ENCODE measurements at regions not wholly inside any gene's neighbourhood (a gene's known extent, or its start where the extent isn't known, plus 50 kb on each side); places are given as distances from the start of the nearest gene placed in this dataset.

GRCh38 chr13:56317841-56318240 is 822.9 kb upstream of the PRR20A start:
- H3K9me3 ChIP-seq (ENCODE audit: low read depth, low read length, poor library complexity, severe bottlenecking) = no peaks in the 10 kb centered on the region
- POLR2A ChIA-PET (ENCODE audit: low non-redundant PET) = no interaction called here
- H3K36me3 ChIP-seq (ENCODE audit: insufficient read depth, low read length, poor library complexity, severe bottlenecking) = no peaks in the 10 kb centered on the region
- H3K27me3 ChIP-seq (replicated peaks; ENCODE audit: insufficient read depth, low read depth, low read length, poor library complexity) = no peaks in the 10 kb centered on the region
- no peaks in the 10 kb centered on the region for H3K4me1 ChIP-seq (ENCODE audit: insufficient read depth, low read length, poor library complexity, severe bottlenecking)
- DNase-seq (ENCODE audit: low spot score) = no peak
- H3K4me3 ChIP-seq (ENCODE audit: low read depth, low read length, poor library complexity, severe bottlenecking) = no peak overlapping the region
- intact Hi-C loops (cut with micrococcal nuclease; ENCODE audit: unreplicated experiment) = no loop called here
- H3K27ac ChIP-seq (ENCODE audit: low read depth, low read length, poor library complexity, severe bottlenecking) = no peak overlapping the region
- no TSS peak for BruUV-seq (replicated peaks)
- TF ChIP-seq EZH2 (IDR thresholded peaks at IDR 0.05; ENCODE audit: borderline replicate concordance, low read depth, low read length, poor library complexity, severe bottlenecking) = no peak
- TF ChIP-seq CTCF (conservative IDR thresholded peaks at IDR 0.05; ENCODE audit: low read depth, low read length) = no peak
- CTCF ChIA-PET = no interaction called here

GRCh38 chr13:56332671-56333070 is 808.0 kb upstream of the PRR20A start:
- Histone ChIP-seq H3K36me3 (ENCODE audit: insufficient read depth, low read length, poor library complexity, severe bottlenecking) (no peaks in the 10 kb centered on the region), H3K27ac (ENCODE audit: low read depth, low read length, poor library complexity, severe bottlenecking) (no peak overlapping the region), H3K9me3 (ENCODE audit: low read depth, low read length, poor library complexity, severe bottlenecking) (no peaks in the 10 kb centered on the region), H3K27me3 (replicated peaks; ENCODE audit: insufficient read depth, low read depth, low read length, poor library complexity) (no peaks in the 10 kb centered on the region), H3K4me3 (ENCODE audit: low read depth, low read length, poor library complexity, severe bottlenecking) (no peak overlapping the region), H3K4me1 (ENCODE audit: insufficient read depth, low read length, poor library complexity, severe bottlenecking) (no peaks in the 10 kb centered on the region)
- intact Hi-C loops (cut with micrococcal nuclease; ENCODE audit: unreplicated experiment) = no loop called here
- ChIA-PET POLR2A (ENCODE audit: low non-redundant PET) (no interaction called here), CTCF (no interaction called here)
- no peak for DNase-seq (ENCODE audit: low spot score)
- BruUV-seq (replicated peaks) = no TSS peak
- TF ChIP-seq EZH2 (IDR thresholded peaks at IDR 0.05; ENCODE audit: borderline replicate concordance, low read depth, low read length, poor library complexity, severe bottlenecking) (no peak), CTCF (conservative IDR thresholded peaks at IDR 0.05; ENCODE audit: low read depth, low read length) (no peak)

GRCh38 chr13:56335775-56336174 is 804.9 kb upstream of the PRR20A start:
- no peaks in the 10 kb centered on the region for H3K27me3 ChIP-seq (replicated peaks; ENCODE audit: insufficient read depth, low read depth, low read length, poor library complexity)
- H3K4me3 ChIP-seq (ENCODE audit: low read depth, low read length, poor library complexity, severe bottlenecking) = no peak overlapping the region
- no peaks in the 10 kb centered on the region for H3K36me3 ChIP-seq (ENCODE audit: insufficient read depth, low read length, poor library complexity, severe bottlenecking)
- ChIA-PET CTCF (no interaction called here), POLR2A (ENCODE audit: low non-redundant PET) (no interaction called here)
- no peaks in the 10 kb centered on the region for H3K4me1 ChIP-seq (ENCODE audit: insufficient read depth, low read length, poor library complexity, severe bottlenecking)
- H3K27ac ChIP-seq (ENCODE audit: low read depth, low read length, poor library complexity, severe bottlenecking) = no peak overlapping the region
- H3K9me3 ChIP-seq (ENCODE audit: low read depth, low read length, poor library complexity, severe bottlenecking) = no peaks in the 10 kb centered on the region
- DNase-seq (ENCODE audit: low spot score) = no peak
- no peak for TF ChIP-seq EZH2 (IDR thresholded peaks at IDR 0.05; ENCODE audit: borderline replicate concordance, low read depth, low read length, poor library complexity, severe bottlenecking)
- intact Hi-C loops (cut with micrococcal nuclease; ENCODE audit: unreplicated experiment) = no loop called here
- BruUV-seq (replicated peaks) = no TSS peak

GRCh38 chr13:56338421-56338820 is 802.3 kb upstream of the PRR20A start:
- Histone ChIP-seq H3K4me3 (ENCODE audit: low read depth, low read length, poor library complexity, severe bottlenecking) (no peak overlapping the region), H3K27ac (ENCODE audit: low read depth, low read length, poor library complexity, severe bottlenecking) (no peak overlapping the region), H3K4me1 (ENCODE audit: insufficient read depth, low read length, poor library complexity, severe bottlenecking) (no peaks in the 10 kb centered on the region), H3K27me3 (replicated peaks; ENCODE audit: insufficient read depth, low read depth, low read length, poor library complexity) (no peaks in the 10 kb centered on the region), H3K9me3 (ENCODE audit: low read depth, low read length, poor library complexity, severe bottlenecking) (no peaks in the 10 kb centered on the region), H3K36me3 (ENCODE audit: insufficient read depth, low read length, poor library complexity, severe bottlenecking) (no peaks in the 10 kb centered on the region)
- no peak for TF ChIP-seq EZH2 (IDR thresholded peaks at IDR 0.05; ENCODE audit: borderline replicate concordance, low read depth, low read length, poor library complexity, severe bottlenecking)
- TF ChIP-seq CTCF (conservative IDR thresholded peaks at IDR 0.05; ENCODE audit: low read depth, low read length) = no peak
- no peak for DNase-seq (ENCODE audit: low spot score)
- CTCF ChIA-PET = no interaction called here
- POLR2A ChIA-PET (ENCODE audit: low non-redundant PET) = no interaction called here
- intact Hi-C loops (cut with micrococcal nuclease; ENCODE audit: unreplicated experiment) = no loop called here
- BruUV-seq (replicated peaks) = no TSS peak
